Colonic mucosa (tissue), 4 donors: ENCODE measurements at regions not wholly inside any gene's neighbourhood (a gene's known extent, or its start where the extent isn't known, plus 50 kb on each side); places are given as distances from the start of the nearest gene placed in this dataset.
"Not testable (repeated sequence)": the region's sequence is repeated elsewhere in the genome, so short reads cannot be mapped to it uniquely, and the experiment has no call there.

Experiments
- DNase-seq: peaks from one replicate; pipeline ENCODE4 v3.0.0-alpha.2; 2020
- H3K27ac ChIP-seq: fragments of 200-600 bp; one replicate; pipeline ENCODE4 v1.8.0; 2021
- H3K27me3 ChIP-seq: fragments of 200-600 bp; one replicate; pipeline ENCODE4 v1.8.0; 2021
- H3K36me3 ChIP-seq: fragments of 200-600 bp; one replicate; pipeline ENCODE4 v1.8.0; 2021
- H3K4me1 ChIP-seq: fragments of 200-600 bp; one replicate; pipeline ENCODE4 v1.8.0; 2021; ENCODE audit warnings: mild to moderate bottlenecking
- H3K4me3 ChIP-seq: fragments of 200-600 bp; one replicate; pipeline ENCODE4 v1.8.0; 2021
- H3K9ac ChIP-seq, 2 donors: one replicate each; pipeline ENCODE4 v1.7.0; 2013; ENCODE audit warnings: control low read depth in 2 of 2, low read depth in 2 of 2, low read length in 2 of 2
- H3K9me3 ChIP-seq: fragments of 200-600 bp; one replicate; pipeline ENCODE4 v1.8.0; 2021
- CTCF ChIP-seq: fragments of 200-600 bp; IDR thresholded peaks from one replicate; pipeline ENCODE4 v1.8.0; 2022; ENCODE audit warnings: antibody characterized with exemption, mild to moderate bottlenecking
- intact Hi-C: fragments of 100-400 bp; cut with DNase I; formaldehyde crosslinking; loops from one replicate; pipeline ENCODE4 v1.14.1; 2022
- donor health status: healthy.
- donor health status: DM: no; HTN: no; CAD: no.
- donor health status: DM: no; HTN: no; CAD: no.

- H3K27ac ChIP-seq: no peak overlapping the region
- H3K9me3 ChIP-seq: no peaks in the 10 kb centered on the region
- intact Hi-C loops: no loop called here
- TF ChIP-seq CTCF: no peak
- H3K9ac ChIP-seq: no peak overlapping the region
- H3K4me1 ChIP-seq: no peaks in the 10 kb centered on the region
- no peak overlapping the region for H3K4me3 ChIP-seq
- H3K36me3 ChIP-seq: no peaks in the 10 kb centered on the region
- DNase-seq: no peak
- H3K27me3 ChIP-seq: no peaks in the 10 kb centered on the region
These were observed 93.1 kb downstream of the NXNL2 start for GRCh38 chr9:88628114-88628513.

GRCh38 chr9:88628811-88629210 is 93.8 kb downstream of the NXNL2 start:
- no peak overlapping the region for H3K27ac ChIP-seq
- TF ChIP-seq CTCF: no peak

GRCh38 chr9:88630574-88630973 is 95.6 kb downstream of the NXNL2 start:
- H3K9me3 ChIP-seq, H3K27ac ChIP-seq, H3K9ac ChIP-seq, H3K27me3 ChIP-seq, H3K36me3 ChIP-seq, intact Hi-C loops, H3K4me3 ChIP-seq, DNase-seq, H3K4me1 ChIP-seq: not testable (repeated sequence)

More at GRCh38 chr9:88628811-88629210, 93.8 kb downstream of the NXNL2 start:
- H3K36me3 ChIP-seq: no peaks in the 10 kb centered on the region
- H3K27me3 ChIP-seq: no peaks in the 10 kb centered on the region
- intact Hi-C loops: no loop called here
- no peaks in the 10 kb centered on the region for H3K9me3 ChIP-seq
- H3K9ac ChIP-seq: no peak overlapping the region
- DNase-seq: no peak
- no peak overlapping the region for H3K4me3 ChIP-seq
- H3K4me1 ChIP-seq: no peaks in the 10 kb centered on the region

GRCh38 chr9:88635151-88635550 is 100.2 kb downstream of the NXNL2 start:
- Histone ChIP-seq H3K9me3 (no peaks in the 10 kb centered on the region), H3K4me3 (no peak overlapping the region), H3K4me1 (no peaks in the 10 kb centered on the region), H3K9ac (no peak overlapping the region), H3K27ac (no peak overlapping the region), H3K36me3 (no peaks in the 10 kb centered on the region), H3K27me3 (no peaks in the 10 kb centered on the region)
- TF ChIP-seq CTCF: no peak
- intact Hi-C loops: no loop called here
- no peak for DNase-seq

GRCh38 chr9:88641456-88642240 is 106.7 kb downstream of the NXNL2 start:
- TF ChIP-seq CTCF: no peak
- Histone ChIP-seq H3K4me1 (no peaks in the 10 kb centered on the region), H3K9me3 (no peaks in the 10 kb centered on the region), H3K36me3 (no peaks in the 10 kb centered on the region), H3K27me3 (no peaks in the 10 kb centered on the region), H3K27ac (no peak overlapping the region), H3K4me3 (no peak overlapping the region), H3K9ac (no peak overlapping the region)
- no peak for DNase-seq
- intact Hi-C loops: no loop called here

GRCh38 chr9:88642336-88642735 is 107.4 kb downstream of the NXNL2 start:
- intact Hi-C loops: no loop called here
- H3K27me3 ChIP-seq: no peaks in the 10 kb centered on the region
- TF ChIP-seq CTCF: no peak
- no peaks in the 10 kb centered on the region for H3K9me3 ChIP-seq
- H3K9ac ChIP-seq: no peak overlapping the region
- no peaks in the 10 kb centered on the region for H3K36me3 ChIP-seq
- no peak overlapping the region for H3K27ac ChIP-seq
- DNase-seq: no peak
- H3K4me3 ChIP-seq: no peak overlapping the region
- H3K4me1 ChIP-seq: no peaks in the 10 kb centered on the region
